KMS-11 (cell line): ENCODE measurements at regions not wholly inside any gene's neighbourhood (a gene's known extent, or its start where the extent isn't known, plus 50 kb on each side); places are given as distances from the start of the nearest gene placed in this dataset.
"Not testable (repeated sequence)": the region's sequence is repeated elsewhere in the genome, so short reads cannot be mapped to it uniquely, and the experiment has no call there.

Experiments
- H2AFZ ChIP-seq: fragments of 200-600 bp; sonication (generic); 2 replicates; pipeline ENCODE4 v1.6.1; 2016; ENCODE audit warnings: antibody characterized with exemption, mixed run types, low read depth
- H3K27ac ChIP-seq: fragments of 200-600 bp; sonication (generic); 2 replicates; pipeline ENCODE4 v1.6.1; 2016; ENCODE audit warnings: mild to moderate bottlenecking, mixed run types
- H3K27me3 ChIP-seq: fragments of 200-600 bp; sonication (generic); 2 replicates; pipeline ENCODE4 v1.6.1; 2017; ENCODE audit warnings: mild to moderate bottlenecking, low read depth, mixed run types, moderate library complexity; ENCODE audit not compliant: insufficient read depth
- H3K36me3 ChIP-seq: fragments of 200-600 bp; sonication (generic); 2 replicates; pipeline ENCODE4 v1.6.1; 2017; ENCODE audit warnings: mild to moderate bottlenecking, mixed run types; ENCODE audit not compliant: insufficient read depth
- H3K4me1 ChIP-seq: fragments of 200-600 bp; sonication (generic); 2 replicates; pipeline ENCODE4 v1.6.1; 2016; ENCODE audit warnings: mild to moderate bottlenecking, low read depth, mixed run types; ENCODE audit not compliant: poor library complexity, severe bottlenecking
- H3K4me2 ChIP-seq: fragments of 200-600 bp; sonication (generic); 2 replicates; pipeline ENCODE4 v1.7.0; 2016; ENCODE audit warnings: mild to moderate bottlenecking, mixed run types
- H3K4me3 ChIP-seq: fragments of 200-600 bp; sonication (generic); IDR thresholded peaks from 2 replicates; pipeline ENCODE4 v1.6.1; 2017; ENCODE audit warnings: low read depth, low read length, mixed read lengths; ENCODE audit not compliant: insufficient read depth
- H3K79me2 ChIP-seq: fragments of 200-600 bp; sonication (generic); 2 replicates; pipeline ENCODE4 v1.6.1; 2016; ENCODE audit warnings: low read depth, mixed run types; ENCODE audit not compliant: insufficient read depth
- H3K9ac ChIP-seq: fragments of 200-600 bp; sonication (generic); 2 replicates; pipeline ENCODE4 v1.6.1; 2016; ENCODE audit warnings: mild to moderate bottlenecking, mixed run types
- H4K20me1 ChIP-seq: fragments of 200-600 bp; sonication (generic); 2 replicates; pipeline ENCODE4 v1.6.1; 2016; ENCODE audit warnings: mild to moderate bottlenecking, mixed run types; ENCODE audit not compliant: insufficient read depth
- TF ChIP-seq, protein P1 (sequence below): fragments of 200-600 bp; sonication (generic); conservative IDR thresholded peaks from 2 replicates; pipeline ENCODE4 v1.6.1; 2017; ENCODE audit warnings: low read depth, mild to moderate bottlenecking, antibody characterized with exemption, low read length, moderate library complexity, mixed read lengths

DNA sequence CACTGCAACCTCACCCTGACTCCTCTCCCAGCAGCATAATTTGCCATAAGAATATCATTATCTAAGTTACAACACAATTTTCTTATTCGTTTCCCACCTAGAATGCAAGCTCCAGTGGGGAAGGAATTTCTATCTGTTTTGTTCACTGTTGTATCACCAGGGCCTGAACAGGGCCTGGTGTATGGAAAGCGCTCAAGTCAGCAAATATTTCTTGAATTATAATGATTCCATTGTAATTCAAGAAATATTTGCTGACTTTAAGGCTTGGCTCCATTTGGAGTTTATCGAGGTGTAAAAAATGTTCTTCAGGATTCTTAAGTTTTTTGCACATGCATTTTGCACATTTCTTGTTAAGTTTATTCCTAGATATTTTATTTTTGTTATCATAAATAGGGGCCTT, 58.4 kb downstream of the RBFOX3 start:
- no peaks in the 10 kb centered on the region for H4K20me1 ChIP-seq
- no peak overlapping the region for H3K4me2 ChIP-seq
- H3K27me3 ChIP-seq: peaks cover 60% of the 10 kb centered on the region
- H3K9ac ChIP-seq: no peak overlapping the region
- H3K79me2 ChIP-seq: no peaks in the 10 kb centered on the region
- H2AFZ ChIP-seq: no peak overlapping the region
- no peaks in the 10 kb centered on the region for H3K36me3 ChIP-seq
- no peaks in the 10 kb centered on the region for H3K4me1 ChIP-seq
- no peak overlapping the region for H3K4me3 ChIP-seq
- TF ChIP-seq, protein P1, sequence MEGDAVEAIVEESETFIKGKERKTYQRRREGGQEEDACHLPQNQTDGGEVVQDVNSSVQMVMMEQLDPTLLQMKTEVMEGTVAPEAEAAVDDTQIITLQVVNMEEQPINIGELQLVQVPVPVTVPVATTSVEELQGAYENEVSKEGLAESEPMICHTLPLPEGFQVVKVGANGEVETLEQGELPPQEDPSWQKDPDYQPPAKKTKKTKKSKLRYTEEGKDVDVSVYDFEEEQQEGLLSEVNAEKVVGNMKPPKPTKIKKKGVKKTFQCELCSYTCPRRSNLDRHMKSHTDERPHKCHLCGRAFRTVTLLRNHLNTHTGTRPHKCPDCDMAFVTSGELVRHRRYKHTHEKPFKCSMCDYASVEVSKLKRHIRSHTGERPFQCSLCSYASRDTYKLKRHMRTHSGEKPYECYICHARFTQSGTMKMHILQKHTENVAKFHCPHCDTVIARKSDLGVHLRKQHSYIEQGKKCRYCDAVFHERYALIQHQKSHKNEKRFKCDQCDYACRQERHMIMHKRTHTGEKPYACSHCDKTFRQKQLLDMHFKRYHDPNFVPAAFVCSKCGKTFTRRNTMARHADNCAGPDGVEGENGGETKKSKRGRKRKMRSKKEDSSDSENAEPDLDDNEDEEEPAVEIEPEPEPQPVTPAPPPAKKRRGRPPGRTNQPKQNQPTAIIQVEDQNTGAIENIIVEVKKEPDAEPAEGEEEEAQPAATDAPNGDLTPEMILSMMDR: no peak
- H3K27ac ChIP-seq: no peak overlapping the region

DNA sequence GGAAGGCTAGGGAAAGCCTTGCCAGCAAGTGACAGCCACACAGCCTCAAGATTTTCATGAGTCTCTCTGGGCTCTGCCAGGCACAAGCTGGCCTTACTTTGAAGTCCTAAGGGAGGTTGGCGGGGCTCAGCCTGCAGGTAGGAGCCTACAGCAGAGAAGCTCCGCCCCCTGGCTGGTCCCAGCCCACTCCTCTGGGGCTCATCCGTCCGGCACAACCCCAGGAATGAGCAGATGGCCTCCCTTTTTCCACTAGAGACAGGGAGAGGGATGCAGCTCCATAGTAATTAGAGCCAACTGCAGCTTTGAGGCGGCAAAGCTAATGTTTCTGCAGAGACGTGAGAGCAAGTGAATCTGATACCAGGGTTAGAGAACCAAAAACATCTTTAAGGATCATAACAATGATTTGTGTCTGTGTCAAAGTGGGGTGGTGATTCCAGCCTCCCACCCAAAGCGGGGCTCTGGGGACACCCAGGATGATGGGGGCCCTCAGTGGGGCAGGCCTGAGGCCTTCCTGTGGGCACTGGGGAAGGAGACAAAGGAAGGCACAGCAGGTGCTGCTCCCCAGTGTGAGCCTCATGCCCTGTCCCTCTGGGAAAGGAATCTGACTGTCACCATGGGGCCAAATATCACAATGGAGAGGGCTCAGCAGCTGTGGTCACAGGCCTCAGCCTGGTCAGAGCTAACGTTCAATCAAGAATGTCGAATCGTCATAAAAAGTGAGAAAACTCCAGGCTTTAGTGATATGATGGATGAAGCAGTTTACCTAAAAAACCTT, 61.5 kb downstream of the RBFOX3 start:
- TF ChIP-seq, protein P1: no peak
- Histone ChIP-seq H3K4me2 (no peak overlapping the region), H3K36me3 (no peaks in the 10 kb centered on the region), H3K27ac (no peak overlapping the region), H3K4me3 (no peak overlapping the region), H3K27me3 (peaks cover 74% of the 10 kb centered on the region), H3K79me2 (no peaks in the 10 kb centered on the region), H4K20me1 (no peaks in the 10 kb centered on the region), H2AFZ (no peak overlapping the region), H3K9ac (no peak overlapping the region), H3K4me1 (no peaks in the 10 kb centered on the region)

DNA sequence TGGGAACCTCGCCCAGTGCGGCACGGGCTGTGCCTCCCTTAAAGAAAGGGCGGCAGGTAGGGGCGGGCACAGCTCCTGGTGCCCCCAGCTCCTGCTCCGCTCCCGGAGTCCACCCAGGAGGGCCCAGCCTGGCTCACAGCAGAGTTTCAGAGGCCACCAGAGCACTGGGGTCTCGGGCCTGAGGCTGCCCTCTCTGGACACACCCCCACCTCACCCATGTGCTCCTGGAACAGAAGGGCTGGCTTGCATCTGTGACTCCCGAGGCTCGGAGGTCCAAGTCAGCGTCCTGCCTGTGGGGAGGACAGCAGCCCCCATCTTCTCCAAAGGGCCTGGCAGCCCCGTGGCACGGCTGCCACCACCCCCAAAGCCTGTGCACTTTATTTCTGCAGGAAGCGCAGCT, 62.7 kb downstream of the RBFOX3 start:
- no peaks in the 10 kb centered on the region for H3K36me3 ChIP-seq
- no peaks in the 10 kb centered on the region for H3K79me2 ChIP-seq
- H3K27ac ChIP-seq: no peak overlapping the region
- H3K4me2 ChIP-seq: no peak overlapping the region
- no peak overlapping the region for H3K4me3 ChIP-seq
- no peak overlapping the region for H2AFZ ChIP-seq
- TF ChIP-seq, protein P1: no peak
- no peaks in the 10 kb centered on the region for H3K4me1 ChIP-seq
- no peak overlapping the region for H3K9ac ChIP-seq
- peaks cover 78% of the 10 kb centered on the region for H3K27me3 ChIP-seq
- H4K20me1 ChIP-seq: no peaks in the 10 kb centered on the region

DNA sequence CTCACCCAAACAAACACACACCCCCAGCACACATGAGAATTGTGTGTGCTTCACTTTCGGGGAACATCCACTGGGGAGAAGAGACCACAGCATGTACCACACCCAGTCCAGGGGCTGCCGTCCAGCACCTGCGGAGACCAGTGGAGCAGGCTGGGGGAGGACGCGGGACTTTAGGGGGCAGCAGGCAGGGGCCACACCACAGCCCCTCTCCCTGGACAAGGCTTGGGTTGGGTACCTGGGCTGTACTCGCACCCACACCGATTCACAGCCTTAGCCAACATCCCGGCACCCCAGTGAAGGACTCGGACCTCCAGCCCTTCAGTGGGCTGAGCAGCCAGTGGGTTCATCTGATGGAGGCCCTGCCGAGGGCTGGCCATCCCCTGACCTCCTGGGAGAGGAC, 63.3 kb downstream of the RBFOX3 start:
- no peak overlapping the region for H3K4me3 ChIP-seq
- TF ChIP-seq, protein P1: no peak
- peaks cover 78% of the 10 kb centered on the region for H3K27me3 ChIP-seq

DNA sequence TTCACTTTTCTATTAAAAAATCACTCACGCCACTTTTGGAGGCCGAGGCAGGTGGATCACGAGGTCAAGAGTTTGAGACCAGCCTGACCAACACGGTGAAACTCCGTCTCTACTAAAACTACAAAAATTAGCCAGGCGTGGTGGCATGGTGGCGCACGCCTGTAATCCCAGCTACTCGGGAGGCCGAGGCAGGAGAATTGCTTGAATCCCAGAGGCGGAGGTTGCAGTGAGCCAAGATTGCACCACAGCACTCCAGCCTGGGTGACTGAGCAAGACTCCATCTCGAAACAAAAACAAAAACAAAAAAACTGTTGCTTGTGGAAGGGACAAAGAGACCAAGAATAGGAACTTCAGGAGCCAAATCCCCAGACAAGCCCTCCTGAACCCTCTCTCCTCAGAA, 63.7 kb downstream of the RBFOX3 start:
- not testable (repeated sequence) for H3K79me2 ChIP-seq, H3K27ac ChIP-seq, H3K36me3 ChIP-seq, H3K9ac ChIP-seq, H2AFZ ChIP-seq, H3K4me2 ChIP-seq, H3K4me1 ChIP-seq, H4K20me1 ChIP-seq, H3K4me3 ChIP-seq
- peaks cover 80% of the 10 kb centered on the region for H3K27me3 ChIP-seq

More for the DNA sequence above, 63.3 kb downstream of the RBFOX3 start:
- no peaks in the 10 kb centered on the region for H3K36me3 ChIP-seq
- H3K4me2 ChIP-seq: no peak overlapping the region
- no peak overlapping the region for H3K9ac ChIP-seq
- H3K79me2 ChIP-seq: no peaks in the 10 kb centered on the region
- H3K27ac ChIP-seq: no peak overlapping the region
- H4K20me1 ChIP-seq: no peaks in the 10 kb centered on the region
- H2AFZ ChIP-seq: no peak overlapping the region
- H3K4me1 ChIP-seq: no peaks in the 10 kb centered on the region
